ENCODE measurements at regions not wholly inside any gene's neighbourhood (a gene's known extent, or its start where the extent isn't known, plus 50 kb on each side); places are given as distances from the start of the nearest gene placed in this dataset.

DNA sequence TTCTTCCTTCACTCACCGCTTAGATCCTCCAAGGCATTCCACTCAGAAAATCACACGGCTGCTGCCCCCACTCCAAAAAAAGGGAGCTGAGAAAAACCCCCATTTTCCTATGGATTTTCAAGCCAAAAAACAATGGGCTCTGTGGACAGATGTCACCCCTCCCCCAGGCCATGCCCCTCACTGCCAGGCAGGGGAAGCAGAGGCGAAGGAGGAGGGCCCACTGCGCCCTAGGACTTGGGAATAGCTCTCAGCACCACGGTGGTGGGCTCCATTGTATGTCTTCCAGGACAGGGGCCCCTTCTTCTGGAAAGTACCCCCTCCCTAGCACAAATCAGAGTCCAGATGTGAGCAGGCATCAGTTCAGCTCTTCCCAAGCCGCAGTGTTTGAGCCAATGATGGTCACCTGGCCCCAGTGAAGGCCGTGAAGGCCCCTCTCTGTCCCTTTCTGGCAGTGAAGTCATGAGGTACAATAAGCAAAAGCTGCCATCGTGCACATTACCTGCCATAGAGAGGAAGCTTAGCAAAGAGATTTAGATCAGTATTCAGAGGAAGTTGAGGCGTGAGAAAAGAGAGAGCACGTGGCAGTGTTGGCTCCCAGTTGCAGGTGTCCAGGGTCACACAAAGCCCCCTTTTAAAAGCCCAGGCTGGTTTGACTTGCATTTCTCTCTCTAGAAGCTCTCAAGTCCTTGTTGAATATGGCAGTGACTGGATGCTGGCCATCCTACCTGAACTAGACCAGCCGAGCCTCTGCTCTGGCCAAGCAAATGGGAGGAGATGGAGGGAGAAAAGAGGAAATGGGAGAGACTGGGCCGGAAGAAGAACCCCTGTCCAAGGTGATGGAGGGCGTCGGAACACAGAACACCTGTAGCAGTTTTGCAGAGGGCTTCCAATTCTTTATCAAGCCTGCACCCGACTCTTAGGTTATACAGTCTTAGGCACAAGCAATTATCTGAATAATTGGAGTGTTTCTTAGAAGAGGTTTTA is 149.0 kb downstream of the TOMM20 start:
- no peaks in the 10 kb centered on the region for H3K27me3 ChIP-seq
- DNase-seq (no peak), ATAC-seq (no peak)
- H3K27ac ChIP-seq: peak overlapping the region; percentile 95
- peaks cover 81% of the 10 kb centered on the region for H3K4me1 ChIP-seq
- H3K36me3 ChIP-seq: no peaks in the 10 kb centered on the region
- H3K4me3 ChIP-seq: peak overlapping the region; percentile 13
- intact Hi-C loops (cut with DNase I): no loop called here
- TF ChIP-seq, protein P1, sequence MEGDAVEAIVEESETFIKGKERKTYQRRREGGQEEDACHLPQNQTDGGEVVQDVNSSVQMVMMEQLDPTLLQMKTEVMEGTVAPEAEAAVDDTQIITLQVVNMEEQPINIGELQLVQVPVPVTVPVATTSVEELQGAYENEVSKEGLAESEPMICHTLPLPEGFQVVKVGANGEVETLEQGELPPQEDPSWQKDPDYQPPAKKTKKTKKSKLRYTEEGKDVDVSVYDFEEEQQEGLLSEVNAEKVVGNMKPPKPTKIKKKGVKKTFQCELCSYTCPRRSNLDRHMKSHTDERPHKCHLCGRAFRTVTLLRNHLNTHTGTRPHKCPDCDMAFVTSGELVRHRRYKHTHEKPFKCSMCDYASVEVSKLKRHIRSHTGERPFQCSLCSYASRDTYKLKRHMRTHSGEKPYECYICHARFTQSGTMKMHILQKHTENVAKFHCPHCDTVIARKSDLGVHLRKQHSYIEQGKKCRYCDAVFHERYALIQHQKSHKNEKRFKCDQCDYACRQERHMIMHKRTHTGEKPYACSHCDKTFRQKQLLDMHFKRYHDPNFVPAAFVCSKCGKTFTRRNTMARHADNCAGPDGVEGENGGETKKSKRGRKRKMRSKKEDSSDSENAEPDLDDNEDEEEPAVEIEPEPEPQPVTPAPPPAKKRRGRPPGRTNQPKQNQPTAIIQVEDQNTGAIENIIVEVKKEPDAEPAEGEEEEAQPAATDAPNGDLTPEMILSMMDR (IDR thresholded peaks at IDR 0.05): no peak
- H3K9me3 ChIP-seq: no peaks in the 10 kb centered on the region

DNA sequence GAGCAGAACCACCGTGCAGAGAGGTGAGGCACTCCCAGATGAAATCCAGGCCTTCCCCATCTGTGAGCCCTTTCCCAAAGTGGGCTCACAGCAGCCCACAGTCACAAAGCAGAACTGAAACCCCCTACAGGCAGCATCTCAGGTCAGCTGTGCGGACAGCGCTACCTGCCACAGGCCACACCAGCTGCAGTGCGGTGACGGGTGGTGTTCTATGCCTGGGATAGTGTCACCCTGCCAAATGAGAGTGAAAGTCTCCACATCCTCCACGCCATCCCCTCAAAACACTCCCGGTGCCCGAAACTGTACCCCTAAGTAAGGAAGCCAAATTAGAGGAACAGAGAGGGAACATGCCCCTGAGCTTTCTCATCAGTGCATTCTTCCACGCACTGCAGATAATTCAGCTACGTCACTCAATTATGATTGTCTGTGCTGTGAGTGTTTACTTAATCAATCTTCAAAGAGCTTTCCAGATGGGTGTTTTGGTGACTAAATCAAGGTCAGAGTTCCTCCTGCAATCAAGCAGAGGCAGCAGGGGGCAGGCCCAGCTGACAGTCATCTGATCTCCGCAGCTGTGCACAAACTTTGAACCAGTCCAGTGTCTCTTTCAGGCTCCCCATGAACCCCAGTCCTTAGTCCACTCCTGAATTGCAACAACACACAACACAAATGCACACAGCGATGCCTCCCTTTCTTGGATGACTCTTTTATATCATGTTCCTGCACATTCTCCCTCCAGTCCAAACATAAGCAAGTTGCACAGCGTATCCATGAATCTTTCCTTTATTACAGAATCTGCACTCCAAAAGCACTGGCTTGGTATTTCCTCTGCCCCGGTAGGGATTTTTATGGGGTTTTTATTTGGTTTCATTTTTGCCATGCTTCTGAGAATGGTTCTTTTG is 150.0 kb downstream of the TOMM20 start:
- TF ChIP-seq, protein P1 (IDR thresholded peaks at IDR 0.05): no peak
- no peaks in the 10 kb centered on the region for H3K9me3 ChIP-seq
- intact Hi-C loops (cut with DNase I): no loop called here
- H3K27ac ChIP-seq: peak overlapping the region; percentile 95
- H3K36me3 ChIP-seq: no peaks in the 10 kb centered on the region
- peak overlapping the region; percentile 13 for H3K4me3 ChIP-seq
- DNase-seq (peak; percentile 80), ATAC-seq (peak; percentile 66)
- H3K4me1 ChIP-seq: peaks cover 74% of the 10 kb centered on the region
- H3K27me3 ChIP-seq: no peaks in the 10 kb centered on the region

DNA sequence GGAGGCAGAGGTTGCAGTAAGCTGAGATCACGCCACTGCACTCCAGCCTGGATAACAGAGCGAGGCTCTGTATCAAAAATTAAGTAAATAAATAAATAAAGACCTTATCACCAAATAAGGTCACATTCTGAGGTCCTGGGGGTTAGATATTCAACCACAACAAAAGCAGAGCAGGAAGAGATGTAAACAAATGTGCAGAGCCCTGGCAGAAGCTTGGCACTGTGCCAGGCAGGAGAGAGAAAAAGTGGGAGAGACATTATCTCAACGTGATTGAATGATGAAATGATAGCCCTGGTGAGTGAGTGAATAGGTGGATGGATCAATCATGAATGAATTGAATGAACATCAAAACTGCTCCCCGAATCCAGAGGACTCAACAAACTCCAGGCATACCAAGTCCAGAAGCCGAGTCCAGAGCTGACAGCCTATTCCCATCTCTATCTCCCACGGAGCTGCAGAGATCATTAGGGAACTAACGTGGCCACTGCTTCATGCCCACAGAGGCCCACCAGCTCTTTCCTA is 150.7 kb downstream of the TOMM20 start:
- ATAC-seq: no peak
- no peaks in the 10 kb centered on the region for H3K27me3 ChIP-seq
- no peaks in the 10 kb centered on the region for H3K36me3 ChIP-seq
- no peak overlapping the region for H3K4me3 ChIP-seq
- peak overlapping the region; percentile 95 for H3K27ac ChIP-seq
- H3K4me1 ChIP-seq: peaks cover 68% of the 10 kb centered on the region
- TF ChIP-seq, protein P1 (IDR thresholded peaks at IDR 0.05): no peak
- no peaks in the 10 kb centered on the region for H3K9me3 ChIP-seq
- DNase-seq: no peak
- intact Hi-C loops (cut with DNase I): no loop called here

DNA sequence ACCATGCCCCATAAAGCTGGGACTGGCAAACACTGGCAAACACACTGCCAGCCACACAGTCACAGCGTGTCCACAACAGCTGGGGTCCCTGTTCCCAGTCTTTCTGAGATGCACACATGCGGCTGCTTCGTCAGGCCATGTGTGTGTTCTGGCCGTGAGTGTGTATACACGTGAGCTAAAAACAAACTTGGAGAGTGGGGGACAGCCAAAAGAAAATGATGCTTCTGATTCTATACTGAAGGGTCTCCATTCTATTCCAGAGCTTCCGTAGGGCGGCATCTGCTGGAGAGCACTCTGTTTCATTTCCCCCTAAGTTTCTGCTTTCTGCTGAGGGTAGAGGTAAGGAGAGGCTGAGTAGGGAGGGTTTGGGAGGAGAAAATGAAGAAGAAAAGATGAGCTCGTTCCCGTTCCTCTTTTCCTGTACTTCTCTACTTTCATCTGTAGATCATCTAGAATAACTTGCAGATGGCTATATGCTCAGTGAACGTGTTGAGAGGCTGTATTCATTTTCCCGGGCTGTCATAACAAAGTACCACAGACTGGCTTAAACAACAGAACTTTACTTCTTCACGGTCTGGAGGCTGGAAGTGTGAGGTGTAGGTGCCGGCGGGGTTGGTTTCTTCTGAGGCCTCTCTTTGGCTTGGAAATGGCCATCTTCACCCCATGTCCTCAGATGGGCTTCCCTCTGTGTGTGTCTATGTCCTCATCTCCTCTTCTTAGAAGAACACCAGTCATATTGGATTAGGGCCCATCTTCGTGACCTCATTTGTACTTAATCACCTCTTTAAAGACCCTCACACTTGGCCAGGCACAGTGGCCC is 151.6 kb downstream of the TOMM20 start:
- no peak overlapping the region for H3K4me3 ChIP-seq
- no peak for ATAC-seq
- H3K9me3 ChIP-seq: no peaks in the 10 kb centered on the region
- peaks cover 64% of the 10 kb centered on the region for H3K4me1 ChIP-seq
- no peak for DNase-seq
- TF ChIP-seq, protein P1 (IDR thresholded peaks at IDR 0.05): no peak
- no peaks in the 10 kb centered on the region for H3K27me3 ChIP-seq
- H3K27ac ChIP-seq: peak overlapping the region; percentile 95
- intact Hi-C loops (cut with DNase I): no loop called here
- H3K36me3 ChIP-seq: no peaks in the 10 kb centered on the region
